ENCODE measurements at regions not wholly inside any gene's neighbourhood (a gene's known extent, or its start where the extent isn't known, plus 50 kb on each side); places are given as distances from the start of the nearest gene placed in this dataset.

DNA sequence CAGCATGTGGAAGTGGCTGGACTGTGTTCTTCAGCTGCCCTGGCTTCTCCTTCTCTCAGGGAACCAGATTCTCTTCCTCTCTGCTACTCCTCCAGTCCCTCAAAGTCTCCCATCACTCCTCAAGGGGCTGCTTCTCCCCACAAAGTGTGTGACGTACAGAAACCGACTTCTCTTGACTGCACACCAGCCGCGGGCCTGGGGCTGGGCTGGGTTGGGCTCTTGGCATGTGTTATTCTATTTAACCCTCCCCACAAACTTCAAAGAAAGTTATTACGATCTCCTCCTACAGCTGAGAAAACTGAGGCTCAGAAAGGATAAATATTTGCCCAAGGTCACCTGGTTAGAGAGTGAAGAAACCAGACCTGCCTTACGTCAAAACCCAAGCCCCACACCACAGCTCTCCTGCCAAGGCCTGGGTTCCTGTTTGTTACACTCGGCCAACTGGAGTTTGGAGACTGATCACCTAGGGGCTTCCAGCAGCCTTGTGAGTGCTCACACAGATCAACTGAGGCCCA is 269.0 kb downstream of the TFCP2L1 start:
- no peak for TF ChIP-seq CTCF (IDR thresholded peaks at IDR 0.05 in 2 of 3, conservative IDR thresholded peaks at IDR 0.05 in 1 of 3; ENCODE audit: borderline replicate concordance in 1 of 3, insufficient read depth in 1 of 3, low read depth in 2 of 3, low read length in 2 of 3)
- TF ChIP-seq JUND (IDR thresholded peaks at IDR 0.05) = no peak
- no peak for TF ChIP-seq ZNF274 (IDR thresholded peaks at IDR 0.05; ENCODE audit: low read depth, low read length)
- TF ChIP-seq POLR2AphosphoS5 (IDR thresholded peaks at IDR 0.05; ENCODE audit: low read depth, low read length) = no peak
